ENCODE measurements at regions not wholly inside any gene's neighbourhood (a gene's known extent, or its start where the extent isn't known, plus 50 kb on each side); places are given as distances from the start of the nearest gene placed in this dataset.

DNA sequence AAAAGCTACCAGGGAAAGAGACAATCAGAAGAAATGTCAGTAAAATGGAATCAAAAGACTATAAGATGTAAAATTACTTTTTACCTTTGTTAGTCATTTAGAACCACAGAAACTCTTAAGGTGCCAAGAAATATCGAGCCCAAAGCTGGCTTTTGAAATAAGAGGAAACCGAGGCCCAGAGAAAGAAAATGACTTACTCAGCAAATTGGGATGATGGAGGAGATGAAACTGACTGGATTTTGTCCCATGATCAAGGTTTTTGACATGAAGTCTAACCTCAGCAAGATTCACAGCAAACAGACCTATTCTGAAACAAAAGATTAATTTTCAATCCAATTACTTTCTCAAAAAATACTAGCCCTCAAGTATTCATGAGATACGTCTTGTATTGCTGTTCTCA is 696.2 kb upstream of the WWC1 start:
- WGBS: 67% methylated on average over 3 of the region's 3 CpGs
- Histone ChIP-seq H3K9ac (ENCODE audit: low read depth in 1 of 2, low read length in 2 of 2) (no peak overlapping the region), H3K4me1 (ENCODE audit: control insufficient read depth in 4 of 4, insufficient read depth in 4 of 4, low read length in 3 of 4) (no peaks in the 10 kb centered on the region), H3K4me3 (ENCODE audit: low read depth in 1 of 3, low read length in 3 of 3) (no peak overlapping the region), H3K27ac (ENCODE audit: low read depth in 1 of 2, low read length in 2 of 2) (no peak overlapping the region), H3K27me3 (ENCODE audit: control insufficient read depth in 4 of 4, insufficient read depth in 4 of 4, low read length in 3 of 4) (no peaks in the 10 kb centered on the region), H3K36me3 (ENCODE audit: control insufficient read depth in 4 of 4, insufficient read depth in 3 of 4, low read depth in 1 of 4, low read length in 3 of 4) (no peaks in the 10 kb centered on the region), H3K9me3 (ENCODE audit: control insufficient read depth in 4 of 4, low read length in 3 of 4) (no peaks in the 10 kb centered on the region)
- no peak for DNase-seq (ENCODE audit: low spot score)
- TF ChIP-seq GABPA (IDR thresholded peaks at IDR 0.05 in 1 of 2, conservative IDR thresholded peaks at IDR 0.05 in 1 of 2) (no peak), ZBTB33 (IDR thresholded peaks at IDR 0.05) (no peak), HNF4A (conservative IDR thresholded peaks at IDR 0.05) (no peak), HNF4G (IDR thresholded peaks at IDR 0.05) (no peak)
- TF ChIP-seq, protein P1, sequence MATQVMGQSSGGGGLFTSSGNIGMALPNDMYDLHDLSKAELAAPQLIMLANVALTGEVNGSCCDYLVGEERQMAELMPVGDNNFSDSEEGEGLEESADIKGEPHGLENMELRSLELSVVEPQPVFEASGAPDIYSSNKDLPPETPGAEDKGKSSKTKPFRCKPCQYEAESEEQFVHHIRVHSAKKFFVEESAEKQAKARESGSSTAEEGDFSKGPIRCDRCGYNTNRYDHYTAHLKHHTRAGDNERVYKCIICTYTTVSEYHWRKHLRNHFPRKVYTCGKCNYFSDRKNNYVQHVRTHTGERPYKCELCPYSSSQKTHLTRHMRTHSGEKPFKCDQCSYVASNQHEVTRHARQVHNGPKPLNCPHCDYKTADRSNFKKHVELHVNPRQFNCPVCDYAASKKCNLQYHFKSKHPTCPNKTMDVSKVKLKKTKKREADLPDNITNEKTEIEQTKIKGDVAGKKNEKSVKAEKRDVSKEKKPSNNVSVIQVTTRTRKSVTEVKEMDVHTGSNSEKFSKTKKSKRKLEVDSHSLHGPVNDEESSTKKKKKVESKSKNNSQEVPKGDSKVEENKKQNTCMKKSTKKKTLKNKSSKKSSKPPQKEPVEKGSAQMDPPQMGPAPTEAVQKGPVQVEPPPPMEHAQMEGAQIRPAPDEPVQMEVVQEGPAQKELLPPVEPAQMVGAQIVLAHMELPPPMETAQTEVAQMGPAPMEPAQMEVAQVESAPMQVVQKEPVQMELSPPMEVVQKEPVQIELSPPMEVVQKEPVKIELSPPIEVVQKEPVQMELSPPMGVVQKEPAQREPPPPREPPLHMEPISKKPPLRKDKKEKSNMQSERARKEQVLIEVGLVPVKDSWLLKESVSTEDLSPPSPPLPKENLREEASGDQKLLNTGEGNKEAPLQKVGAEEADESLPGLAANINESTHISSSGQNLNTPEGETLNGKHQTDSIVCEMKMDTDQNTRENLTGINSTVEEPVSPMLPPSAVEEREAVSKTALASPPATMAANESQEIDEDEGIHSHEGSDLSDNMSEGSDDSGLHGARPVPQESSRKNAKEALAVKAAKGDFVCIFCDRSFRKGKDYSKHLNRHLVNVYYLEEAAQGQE (IDR thresholded peaks at IDR 0.05): no peak

- Histone ChIP-seq H3K9ac (ENCODE audit: low read depth in 1 of 2, low read length in 2 of 2) (no peak overlapping the region), H3K27me3 (ENCODE audit: control insufficient read depth in 4 of 4, insufficient read depth in 4 of 4, low read length in 3 of 4) (no peaks in the 10 kb centered on the region), H3K4me3 (ENCODE audit: low read depth in 1 of 3, low read length in 3 of 3) (no peak overlapping the region), H3K4me1 (ENCODE audit: control insufficient read depth in 4 of 4, insufficient read depth in 4 of 4, low read length in 3 of 4) (no peaks in the 10 kb centered on the region), H3K36me3 (ENCODE audit: control insufficient read depth in 4 of 4, insufficient read depth in 3 of 4, low read depth in 1 of 4, low read length in 3 of 4) (no peaks in the 10 kb centered on the region), H3K27ac (ENCODE audit: low read depth in 1 of 2, low read length in 2 of 2) (no peak overlapping the region), H3K9me3 (ENCODE audit: control insufficient read depth in 4 of 4, low read length in 3 of 4) (no peaks in the 10 kb centered on the region)
- WGBS: 77% methylated on average over 1 of the region's 1 CpG
- TF ChIP-seq CTCF (IDR thresholded peaks at IDR 0.05; ENCODE audit: low read depth, low read length, missing input control): no peak
- TF ChIP-seq ZBTB33 (IDR thresholded peaks at IDR 0.05): no peak
- no peak for TF ChIP-seq EGR1 (IDR thresholded peaks at IDR 0.05; ENCODE audit: low read depth in 2 of 2)
- no peak for DNase-seq (ENCODE audit: low spot score)
Observed at GRCh38 chr5:167598166-167598565, 693.3 kb upstream of the WWC1 start.

Data from liver (tissue), 8 donors.